ENCODE measurements at regions not wholly inside any gene's neighbourhood (a gene's known extent, or its start where the extent isn't known, plus 50 kb on each side); places are given as distances from the start of the nearest gene placed in this dataset.
"Not testable (repeated sequence)": the region's sequence is repeated elsewhere in the genome, so short reads cannot be mapped to it uniquely, and the experiment has no call there.

DNA sequence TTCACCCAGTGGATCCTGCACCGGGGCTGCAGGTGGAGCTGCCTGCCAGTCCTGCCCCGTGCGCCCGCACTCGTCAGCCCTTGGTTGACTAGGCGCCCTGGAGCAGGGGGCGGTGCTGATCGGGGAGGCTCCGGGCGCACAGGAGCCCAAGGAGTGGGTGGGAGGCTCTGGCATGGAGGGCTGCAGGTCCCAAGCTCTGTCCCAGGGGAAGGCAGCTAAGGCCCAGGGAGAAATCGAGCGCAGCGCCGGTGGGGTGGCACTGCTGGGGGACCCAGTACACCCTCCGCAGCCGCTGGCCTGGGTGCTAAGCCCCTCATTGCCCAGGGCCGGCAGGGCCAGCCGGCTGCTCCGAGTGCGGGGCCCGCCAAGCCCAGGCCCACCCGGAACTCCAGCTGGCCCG lies 323.4 kb upstream of the CITED2 start:
- peaks cover 17% of the 10 kb centered on the region for H3K27me3 Mint-ChIP-seq
- H3K9me3 Mint-ChIP-seq, H3K27ac Mint-ChIP-seq, DNase-seq, H3K36me3 Mint-ChIP-seq, H3K4me3 Mint-ChIP-seq, H3K4me1 Mint-ChIP-seq: not testable (repeated sequence)

DNA sequence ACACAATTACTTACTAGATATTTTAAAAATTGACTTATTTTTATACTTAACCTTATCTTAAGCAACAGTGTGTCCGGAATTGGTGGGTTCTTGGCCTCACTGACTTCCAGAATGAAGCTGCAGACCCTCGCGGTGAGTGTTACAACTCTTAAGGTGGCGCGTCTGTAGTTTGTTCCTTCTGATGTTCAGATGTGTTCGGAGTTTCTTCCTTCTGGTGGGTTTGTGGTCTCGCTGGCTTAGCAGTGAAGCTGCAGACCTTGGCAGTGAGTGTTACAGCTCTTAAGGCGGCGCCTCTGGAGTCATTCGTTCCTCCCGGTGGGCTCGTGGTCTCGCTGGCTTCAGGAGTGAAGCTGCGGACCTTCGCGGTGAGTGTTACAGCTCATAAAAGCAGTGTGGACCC lies 322.5 kb upstream of the CITED2 start:
- peak; percentile 3 for DNase-seq
- Mint-ChIP-seq H3K27ac (peak overlapping the region; percentile 41), H3K4me3 (peak overlapping the region; percentile 48), H3K27me3 (peaks cover 17% of the 10 kb centered on the region)
- not testable (repeated sequence) for H3K4me1 Mint-ChIP-seq, H3K36me3 Mint-ChIP-seq, H3K9me3 Mint-ChIP-seq

- no peak overlapping the region for H3K4me3 Mint-ChIP-seq
- peaks cover 17% of the 10 kb centered on the region for H3K27me3 Mint-ChIP-seq
- H3K9me3 Mint-ChIP-seq: no peaks in the 10 kb centered on the region
- DNase-seq: no peak
- H3K27ac Mint-ChIP-seq: no peak overlapping the region
- H3K4me1 Mint-ChIP-seq: peaks cover 7% of the 10 kb centered on the region
- no peaks in the 10 kb centered on the region for H3K36me3 Mint-ChIP-seq
Measured at GRCh38 chr6:139695361-139695760, 320.9 kb upstream of the CITED2 start.

DNA sequence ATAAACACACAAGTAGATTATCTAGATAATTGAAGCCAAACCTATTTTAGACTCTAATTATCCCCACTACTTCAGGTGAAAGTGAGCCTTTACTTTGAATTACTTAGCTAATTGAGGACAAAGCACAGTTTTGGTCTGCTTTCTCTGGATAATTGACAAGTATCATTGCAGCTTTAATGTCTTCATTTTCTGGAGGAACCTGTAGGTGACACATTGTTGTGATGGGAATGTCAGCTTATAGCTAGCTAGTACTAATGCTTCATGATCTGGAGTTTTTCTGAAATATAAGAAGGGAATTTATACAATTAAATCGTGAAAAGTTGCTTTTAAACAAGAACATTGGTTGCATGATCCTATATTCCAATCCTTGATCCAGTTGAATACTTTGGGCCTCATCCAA lies 319.3 kb upstream of the CITED2 start:
- H3K9me3 Mint-ChIP-seq: no peaks in the 10 kb centered on the region
- no peak overlapping the region for H3K27ac Mint-ChIP-seq
- H3K27me3 Mint-ChIP-seq: peaks cover 17% of the 10 kb centered on the region
- no peaks in the 10 kb centered on the region for H3K36me3 Mint-ChIP-seq
- DNase-seq: no peak
- no peak overlapping the region for H3K4me3 Mint-ChIP-seq
- peaks cover 7% of the 10 kb centered on the region for H3K4me1 Mint-ChIP-seq

- no peaks in the 10 kb centered on the region for H3K36me3 Mint-ChIP-seq
- H3K4me1 Mint-ChIP-seq: no peaks in the 10 kb centered on the region
- peaks cover 3% of the 10 kb centered on the region for H3K27me3 Mint-ChIP-seq
- DNase-seq: no peak
- no peak overlapping the region for H3K27ac Mint-ChIP-seq
- no peaks in the 10 kb centered on the region for H3K9me3 Mint-ChIP-seq
- H3K4me3 Mint-ChIP-seq: no peak overlapping the region
Measured at GRCh38 chr6:139690007-139690406, 315.6 kb upstream of the CITED2 start.

- H3K4me3 Mint-ChIP-seq: no peak overlapping the region
- no peaks in the 10 kb centered on the region for H3K4me1 Mint-ChIP-seq
- no peak for DNase-seq
- no peaks in the 10 kb centered on the region for H3K9me3 Mint-ChIP-seq
- H3K27me3 Mint-ChIP-seq: no peaks in the 10 kb centered on the region
- H3K36me3 Mint-ChIP-seq: no peaks in the 10 kb centered on the region
- no peak overlapping the region for H3K27ac Mint-ChIP-seq
Measured at GRCh38 chr6:139687055-139687454, 312.6 kb upstream of the CITED2 start.

DNA sequence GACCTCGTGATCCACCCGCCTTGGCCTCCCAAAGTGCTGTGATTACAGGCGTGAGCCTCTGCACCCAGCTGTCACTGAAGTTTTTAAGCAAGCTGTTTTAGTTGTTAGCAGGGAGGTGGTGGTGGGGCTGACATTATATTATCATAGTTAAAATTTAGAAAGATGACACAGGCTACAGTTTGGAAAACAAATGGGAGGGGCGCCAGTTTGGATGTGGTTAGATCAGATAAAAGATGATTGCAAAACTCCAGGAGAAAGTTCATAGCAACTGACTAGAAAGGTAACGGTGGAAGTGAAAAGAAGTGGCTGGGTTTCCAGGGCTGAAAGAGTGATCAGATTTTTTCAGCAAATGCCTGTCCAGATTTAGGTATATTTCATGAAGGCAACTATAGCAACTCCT lies 311.9 kb upstream of the CITED2 start:
- Mint-ChIP-seq H3K27me3 (no peaks in the 10 kb centered on the region), H3K4me1 (no peaks in the 10 kb centered on the region), H3K9me3 (no peaks in the 10 kb centered on the region), H3K36me3 (no peaks in the 10 kb centered on the region), H3K27ac (no peak overlapping the region), H3K4me3 (no peak overlapping the region)
- DNase-seq: no peak

DNA sequence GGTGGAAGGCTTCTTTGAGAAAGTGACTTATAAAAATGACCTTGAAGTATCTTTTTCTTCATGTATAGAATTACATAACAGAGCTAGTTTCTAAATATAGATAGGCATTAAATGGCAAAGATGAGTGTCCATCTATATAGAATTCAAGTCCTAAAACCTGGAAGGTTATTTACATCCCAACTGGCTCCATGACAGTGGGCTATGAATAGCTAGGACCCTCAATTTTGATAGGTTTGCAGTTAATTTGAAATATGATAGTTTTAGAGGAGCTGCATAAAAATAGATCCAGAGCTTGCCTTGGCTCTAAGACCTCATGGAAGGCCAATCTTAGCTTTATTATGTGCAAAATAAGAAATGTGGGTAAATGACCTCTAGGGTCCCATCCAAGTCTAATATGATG lies 310.6 kb upstream of the CITED2 start:
- DNase-seq: no peak
- Mint-ChIP-seq H3K4me1 (no peaks in the 10 kb centered on the region), H3K27me3 (no peaks in the 10 kb centered on the region), H3K36me3 (no peaks in the 10 kb centered on the region), H3K27ac (no peak overlapping the region), H3K9me3 (no peaks in the 10 kb centered on the region), H3K4me3 (no peak overlapping the region)

DNA sequence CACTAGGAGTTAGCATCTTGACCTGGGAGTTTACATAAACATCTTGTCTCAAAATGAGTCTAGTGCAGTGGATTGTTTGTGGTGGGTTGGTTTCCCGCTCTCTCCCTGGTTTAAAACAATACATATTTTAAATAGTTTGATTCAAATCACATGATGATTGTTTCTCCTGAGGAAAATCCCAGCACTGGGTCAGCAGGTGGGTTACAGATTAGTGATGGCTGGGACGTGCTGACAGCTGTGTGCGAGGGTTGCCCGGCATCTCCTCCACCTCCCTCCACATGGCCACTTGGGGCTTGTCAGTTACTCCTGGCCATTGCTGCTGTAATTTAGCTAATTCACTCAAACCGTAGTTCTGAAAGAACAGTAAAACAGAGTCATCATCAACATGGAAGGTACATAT lies 306.4 kb upstream of the CITED2 start:
- DNase-seq: no peak
- no peaks in the 10 kb centered on the region for H3K27me3 Mint-ChIP-seq
- no peaks in the 10 kb centered on the region for H3K4me1 Mint-ChIP-seq
- no peaks in the 10 kb centered on the region for H3K36me3 Mint-ChIP-seq
- H3K27ac Mint-ChIP-seq: no peak overlapping the region
- no peak overlapping the region for H3K4me3 Mint-ChIP-seq
- H3K9me3 Mint-ChIP-seq: no peaks in the 10 kb centered on the region

DNA sequence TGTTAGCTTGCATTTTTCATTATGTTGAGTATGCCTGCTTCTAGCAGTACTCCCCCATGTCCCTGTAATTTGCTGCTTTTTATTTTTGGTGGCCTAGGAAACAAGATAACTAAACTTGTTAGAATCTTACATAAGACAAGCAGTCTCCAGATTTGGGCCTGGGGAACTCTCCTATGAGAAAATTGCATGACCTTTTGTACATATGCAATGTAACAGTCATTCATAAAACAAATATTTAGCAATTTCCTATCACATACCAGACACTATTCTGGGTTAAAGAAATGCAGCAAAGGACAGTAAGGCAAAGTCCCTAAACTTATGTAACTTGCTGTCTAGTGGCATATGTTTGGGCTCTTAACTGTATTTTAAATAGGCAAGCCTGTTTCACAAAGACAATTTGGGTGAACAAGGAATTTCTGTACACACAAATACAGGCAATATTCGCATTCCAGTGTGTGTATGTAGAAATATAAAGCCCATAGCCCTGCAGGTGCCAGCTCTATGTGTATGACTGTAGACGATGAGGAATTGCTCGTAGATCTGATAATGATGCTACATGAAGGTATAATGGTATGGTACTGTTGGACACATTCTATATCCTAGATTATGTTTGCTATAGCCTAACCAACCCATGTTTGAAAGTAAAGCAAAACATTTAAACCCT lies 305.2 kb upstream of the CITED2 start:
- no peak for DNase-seq
- H3K4me1 Mint-ChIP-seq: no peaks in the 10 kb centered on the region
- no peaks in the 10 kb centered on the region for H3K27me3 Mint-ChIP-seq
- no peak overlapping the region for H3K4me3 Mint-ChIP-seq
- no peaks in the 10 kb centered on the region for H3K36me3 Mint-ChIP-seq
- no peaks in the 10 kb centered on the region for H3K9me3 Mint-ChIP-seq
- no peak overlapping the region for H3K27ac Mint-ChIP-seq

DNA sequence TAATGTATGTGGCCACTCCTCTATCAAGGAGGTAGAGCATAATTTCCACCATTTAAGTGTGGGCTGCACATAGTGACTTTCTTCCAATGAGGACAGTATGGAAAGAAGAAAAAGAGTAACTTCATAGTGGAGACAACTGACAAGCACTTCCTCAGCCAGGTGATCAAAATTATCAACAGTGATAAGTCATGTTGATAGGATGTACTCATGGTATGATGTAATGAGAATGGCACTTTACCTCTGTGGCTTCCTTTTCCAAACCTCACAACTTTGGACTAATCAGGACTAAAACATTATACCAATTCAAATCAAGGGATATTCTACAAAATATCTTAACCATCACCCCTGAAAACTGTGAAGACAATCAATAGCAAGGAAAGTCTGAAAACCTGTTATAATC lies 302.3 kb upstream of the CITED2 start:
- Mint-ChIP-seq H3K4me1 (no peaks in the 10 kb centered on the region), H3K27ac (no peak overlapping the region), H3K4me3 (no peak overlapping the region), H3K27me3 (no peaks in the 10 kb centered on the region), H3K9me3 (no peaks in the 10 kb centered on the region), H3K36me3 (no peaks in the 10 kb centered on the region)
- no peak for DNase-seq

GRCh38 chr6:139666284-139666683 lies 291.8 kb upstream of the CITED2 start:
- Mint-ChIP-seq H3K4me1 (no peaks in the 10 kb centered on the region), H3K9me3 (peaks cover 8% of the 10 kb centered on the region), H3K27ac (no peak overlapping the region), H3K27me3 (peaks cover 4% of the 10 kb centered on the region), H3K4me3 (no peak overlapping the region), H3K36me3 (peaks cover 2% of the 10 kb centered on the region)
- no peak for DNase-seq

- peaks cover 8% of the 10 kb centered on the region for H3K9me3 Mint-ChIP-seq
- no peak overlapping the region for H3K27ac Mint-ChIP-seq
- no peaks in the 10 kb centered on the region for H3K27me3 Mint-ChIP-seq
- peaks cover 2% of the 10 kb centered on the region for H3K36me3 Mint-ChIP-seq
- no peaks in the 10 kb centered on the region for H3K4me1 Mint-ChIP-seq
- H3K4me3 Mint-ChIP-seq: no peak overlapping the region
- DNase-seq: no peak
Measured at GRCh38 chr6:139663996-139664395, 289.5 kb upstream of the CITED2 start.

DNA sequence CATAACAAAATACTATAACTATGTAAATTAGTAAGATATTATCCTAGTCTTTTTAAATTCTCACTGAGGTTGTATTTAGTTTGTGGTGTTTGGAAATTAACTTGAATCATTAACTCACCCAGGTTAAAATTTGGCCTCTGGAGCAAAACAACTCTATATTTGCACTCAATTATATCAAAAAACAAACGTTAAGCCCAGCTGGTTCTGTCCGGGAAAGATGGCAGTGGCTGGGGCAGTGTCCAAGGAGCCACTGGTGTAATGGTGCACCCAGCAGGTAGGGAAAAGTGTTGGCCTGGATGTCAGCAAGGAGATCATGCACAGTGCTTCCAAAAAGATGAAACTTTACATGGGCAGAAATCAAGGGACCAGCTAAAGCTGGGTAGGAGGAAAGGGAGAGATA lies 285.3 kb upstream of the CITED2 start:
- Mint-ChIP-seq H3K9me3 (peaks cover 5% of the 10 kb centered on the region), H3K4me1 (no peaks in the 10 kb centered on the region), H3K27me3 (no peaks in the 10 kb centered on the region), H3K36me3 (no peaks in the 10 kb centered on the region), H3K4me3 (no peak overlapping the region), H3K27ac (no peak overlapping the region)
- no peak for DNase-seq

DNA sequence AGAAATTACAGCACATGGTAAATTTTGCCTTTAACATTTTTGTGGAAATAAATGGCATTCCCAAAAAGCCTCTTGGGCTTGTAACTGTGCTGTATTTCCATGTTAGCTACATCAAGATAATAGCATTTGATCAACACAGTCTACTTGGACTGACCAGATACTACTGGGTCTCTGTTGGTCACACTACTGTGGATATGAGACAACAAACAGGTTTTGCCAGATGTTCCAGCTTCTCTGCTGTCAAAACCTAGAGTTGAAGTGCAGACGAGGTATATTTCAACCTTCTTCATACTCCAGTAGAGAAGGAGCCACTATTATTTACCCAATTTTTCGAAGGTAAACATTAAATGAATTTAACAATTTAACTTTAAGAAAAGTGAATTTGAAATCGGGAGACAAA lies 284.7 kb upstream of the CITED2 start:
- no peak overlapping the region for H3K4me3 Mint-ChIP-seq
- no peaks in the 10 kb centered on the region for H3K27me3 Mint-ChIP-seq
- no peak overlapping the region for H3K27ac Mint-ChIP-seq
- H3K36me3 Mint-ChIP-seq: no peaks in the 10 kb centered on the region
- peaks cover 1% of the 10 kb centered on the region for H3K9me3 Mint-ChIP-seq
- no peak for DNase-seq
- H3K4me1 Mint-ChIP-seq: no peaks in the 10 kb centered on the region

GRCh38 chr6:139657119-139657518 lies 282.7 kb upstream of the CITED2 start:
- no peak for DNase-seq
- H3K27me3 Mint-ChIP-seq: no peaks in the 10 kb centered on the region
- H3K36me3 Mint-ChIP-seq: no peaks in the 10 kb centered on the region
- H3K4me3 Mint-ChIP-seq: no peak overlapping the region
- H3K9me3 Mint-ChIP-seq: no peaks in the 10 kb centered on the region
- H3K27ac Mint-ChIP-seq: no peak overlapping the region
- peaks cover 2% of the 10 kb centered on the region for H3K4me1 Mint-ChIP-seq
